GM21825 (cell line): ENCODE measurements at regions not wholly inside any gene's neighbourhood (a gene's known extent, or its start where the extent isn't known, plus 50 kb on each side); places are given as distances from the start of the nearest gene placed in this dataset.
"Not testable (repeated sequence)": the region's sequence is repeated elsewhere in the genome, so short reads cannot be mapped to it uniquely, and the experiment has no call there.

Source experiments
- ATAC-seq: cut with Tn5 transposase; IDR thresholded peaks from one replicate; pipeline ENCODE4 v1.9.1; 2021; ENCODE audit warnings: mild to moderate bottlenecking, moderate library complexity; ENCODE audit not compliant: unreplicated experiment

DNA sequence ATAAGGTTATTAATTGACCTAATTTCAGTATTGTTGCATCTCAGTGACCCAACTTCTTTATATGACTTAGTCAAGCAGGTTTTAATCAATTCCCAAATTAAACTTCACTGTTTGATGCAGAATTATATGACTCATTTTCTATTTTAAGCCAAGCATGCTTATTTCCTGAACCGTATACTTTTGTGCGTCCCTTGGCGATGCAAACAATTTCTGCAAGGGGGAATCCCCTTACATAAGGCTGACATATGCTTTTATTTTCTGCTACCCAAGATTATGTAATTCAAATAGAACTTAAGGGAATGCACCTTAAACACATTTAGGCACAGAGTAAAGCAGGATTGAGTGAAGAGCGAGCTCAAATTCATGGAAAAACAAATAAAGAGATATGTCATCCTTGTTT lies 303.9 kb downstream of the PDCD6IP start:
- ATAC-seq, result no peak

- ATAC-seq, result no peak
Observed at GRCh38 chr3:34106379-34106778, 307.9 kb downstream of the PDCD6IP start.

DNA sequence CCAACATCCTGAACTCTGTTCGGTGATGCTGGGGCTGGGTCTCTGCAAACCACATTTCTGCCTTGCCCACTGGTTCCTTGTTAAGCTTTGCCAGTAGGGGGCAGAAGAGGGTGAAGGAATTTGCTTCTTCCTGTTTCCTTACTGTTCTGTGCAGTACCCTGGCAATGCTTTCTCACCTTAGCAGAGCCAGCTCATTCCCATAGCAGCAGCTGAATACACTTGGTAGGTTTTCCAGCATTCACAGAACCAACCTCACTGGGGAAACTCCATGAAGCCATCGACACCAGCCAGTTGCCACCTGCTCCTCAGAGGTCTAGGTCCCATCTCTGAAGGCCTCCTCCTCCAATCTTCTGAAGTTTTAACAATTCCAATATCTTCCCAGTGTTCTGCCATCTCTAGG lies 308.4 kb downstream of the PDCD6IP start:
- ATAC-seq, result peak; percentile 29

DNA sequence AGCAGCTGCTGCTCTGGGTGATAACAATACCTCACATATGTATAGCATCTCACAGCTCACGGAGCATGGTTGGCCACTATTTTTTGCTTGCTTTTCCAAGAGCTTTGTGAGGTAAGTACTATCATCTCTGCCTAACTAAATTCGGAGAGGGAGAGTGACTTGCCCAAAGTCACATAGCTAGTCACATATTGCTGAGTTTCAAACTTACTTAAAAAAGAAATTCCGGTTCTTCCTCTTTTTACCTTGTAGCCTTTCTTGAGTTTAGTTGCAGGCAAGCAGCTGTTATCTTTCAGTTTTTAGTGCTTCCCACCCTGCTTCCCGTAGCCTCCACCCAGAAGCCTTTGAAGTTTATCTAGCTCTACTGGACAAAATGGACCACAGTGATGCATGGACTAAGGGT lies 309.2 kb downstream of the PDCD6IP start:
- peak; percentile 49 for ATAC-seq

DNA sequence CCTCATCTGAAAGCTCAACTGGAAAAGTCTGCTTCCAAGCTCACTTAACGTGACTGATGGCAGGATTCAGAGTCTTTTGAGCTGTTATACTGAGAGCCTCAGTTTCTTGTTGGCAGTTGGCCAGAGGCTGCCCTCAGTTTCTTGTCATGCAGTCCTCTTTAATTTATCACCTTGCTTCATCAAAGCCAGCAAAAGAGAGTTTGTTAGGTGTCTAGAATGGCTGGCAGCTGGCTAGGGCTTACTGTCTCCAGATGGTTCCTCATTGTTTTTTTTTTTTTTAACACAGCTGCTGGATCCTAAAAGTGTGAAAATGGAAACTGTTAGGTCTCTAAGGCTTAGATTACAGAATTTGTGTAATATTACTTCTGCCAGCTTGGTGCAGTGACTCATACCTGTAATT lies 310.6 kb downstream of the PDCD6IP start:
- no peak for ATAC-seq

- ATAC-seq, result peak; percentile 59
Observed at GRCh38 chr3:34109846-34110245, 311.4 kb downstream of the PDCD6IP start.

- ATAC-seq, result no peak
Observed at GRCh38 chr3:34111361-34111760, 312.9 kb downstream of the PDCD6IP start.

DNA sequence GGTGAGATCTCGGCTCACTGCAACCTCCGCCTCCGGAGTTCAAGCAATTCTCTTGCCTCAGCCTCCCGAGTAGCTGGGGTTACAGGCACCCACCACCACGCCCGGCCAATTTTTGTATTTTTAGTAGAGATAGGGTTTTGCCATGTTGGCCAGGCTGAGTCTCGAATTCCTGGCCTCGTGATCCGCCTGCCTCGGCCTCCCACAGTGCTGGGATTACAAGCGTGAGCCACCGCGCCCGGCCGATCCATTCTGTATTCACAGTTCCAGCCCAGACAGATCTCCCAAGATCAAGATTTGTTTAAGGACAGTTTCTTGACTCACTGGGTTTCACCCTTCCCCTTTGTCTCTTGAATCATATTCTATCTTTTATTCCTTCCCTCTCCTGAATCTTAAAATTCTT lies 313.8 kb downstream of the PDCD6IP start:
- ATAC-seq, result not testable (repeated sequence)

DNA sequence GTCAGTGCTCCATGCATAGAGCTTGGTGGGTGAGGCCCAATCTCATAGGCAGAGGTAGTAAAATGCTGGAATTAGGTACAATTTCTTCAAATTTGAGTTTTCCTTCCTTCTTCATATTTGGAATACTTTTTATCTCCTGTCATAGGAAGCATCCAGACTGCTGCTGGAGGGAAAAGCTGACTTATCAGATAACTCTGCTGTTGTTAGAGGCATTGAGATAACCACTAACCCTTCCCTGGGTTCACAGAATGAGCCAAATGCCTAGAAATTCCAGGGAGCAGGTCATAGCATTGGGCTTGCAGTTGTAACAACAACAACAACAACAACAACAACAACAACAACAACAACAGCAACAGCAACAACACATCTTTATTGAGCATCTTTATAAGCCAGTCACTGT lies 332.7 kb downstream of the PDCD6IP start:
- ATAC-seq, result no peak

GRCh38 chr3:34132069-34132692 lies 333.8 kb downstream of the PDCD6IP start:
- ATAC-seq, result no peak

DNA sequence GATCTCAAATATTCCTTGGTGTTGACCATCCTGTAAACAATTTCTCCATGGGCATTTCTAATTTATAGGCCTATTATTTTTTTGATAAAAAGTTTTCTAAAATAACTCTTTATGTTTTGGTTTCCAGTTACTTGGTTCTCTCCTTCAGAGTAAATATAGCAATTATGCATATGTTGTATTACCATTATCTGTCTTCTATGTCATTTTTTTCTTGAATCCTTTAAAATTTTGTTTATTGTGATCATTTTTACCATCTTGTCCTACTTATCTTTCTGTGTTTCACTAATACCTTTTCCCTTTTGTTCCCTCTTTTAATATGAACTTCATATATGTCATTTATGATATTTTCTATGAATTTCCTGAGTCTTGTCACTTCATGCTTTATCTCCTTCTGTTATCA lies 341.1 kb downstream of the PDCD6IP start:
- ATAC-seq, result no peak

GRCh38 chr3:34140616-34141015 lies 342.2 kb downstream of the PDCD6IP start:
- ATAC-seq, result no peak

DNA sequence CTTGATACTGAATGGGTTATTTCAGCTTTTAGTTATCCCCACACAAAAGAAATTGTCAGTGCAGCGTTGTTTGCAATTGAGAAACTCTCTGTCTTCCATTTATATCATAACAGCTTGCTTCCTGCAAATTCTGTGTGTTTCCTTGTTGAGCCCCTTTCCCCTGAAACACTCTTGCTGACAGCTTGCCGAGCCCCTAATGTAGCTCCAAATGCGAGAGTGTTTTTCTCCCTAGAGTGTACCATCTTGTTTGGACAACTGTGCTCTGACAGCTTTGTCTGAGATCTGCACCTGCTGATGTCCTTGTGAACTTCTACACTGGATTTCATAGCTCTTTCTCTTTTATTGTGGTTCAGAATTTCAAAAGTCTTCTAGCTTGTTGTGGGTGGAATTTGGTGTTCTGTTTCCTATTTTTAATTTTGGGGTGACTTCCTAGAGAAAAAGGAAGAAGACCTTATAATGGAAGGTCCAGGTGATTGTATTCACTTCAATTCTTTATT lies 343.5 kb downstream of the PDCD6IP start:
- no peak for ATAC-seq

DNA sequence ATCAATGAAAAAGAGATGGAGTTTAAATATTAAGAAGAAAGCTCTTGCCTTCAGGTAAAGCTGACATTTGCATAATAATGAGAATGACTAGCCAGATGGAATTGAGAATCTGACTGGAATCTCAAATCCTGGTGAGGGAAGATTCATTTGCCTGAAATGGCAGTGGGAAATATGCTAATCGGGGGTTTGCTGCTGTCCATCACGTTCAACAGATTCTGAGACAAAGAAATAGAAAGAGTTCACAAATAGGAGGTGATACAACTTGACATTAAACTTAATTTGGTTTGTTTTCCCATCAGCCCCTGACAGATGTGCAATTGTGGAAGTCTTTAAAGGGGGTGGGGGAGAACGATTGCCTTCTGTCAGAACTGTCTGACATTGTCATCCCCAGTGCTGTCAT lies 347.4 kb downstream of the PDCD6IP start:
- ATAC-seq, result no peak

GRCh38 chr3:34146596-34146995 lies 348.2 kb downstream of the PDCD6IP start:
- ATAC-seq, result no peak

- no peak for ATAC-seq
Observed at GRCh38 chr3:34150992-34151391, 352.6 kb downstream of the PDCD6IP start.

GRCh38 chr3:34152656-34153055 lies 354.2 kb downstream of the PDCD6IP start:
- no peak for ATAC-seq

DNA sequence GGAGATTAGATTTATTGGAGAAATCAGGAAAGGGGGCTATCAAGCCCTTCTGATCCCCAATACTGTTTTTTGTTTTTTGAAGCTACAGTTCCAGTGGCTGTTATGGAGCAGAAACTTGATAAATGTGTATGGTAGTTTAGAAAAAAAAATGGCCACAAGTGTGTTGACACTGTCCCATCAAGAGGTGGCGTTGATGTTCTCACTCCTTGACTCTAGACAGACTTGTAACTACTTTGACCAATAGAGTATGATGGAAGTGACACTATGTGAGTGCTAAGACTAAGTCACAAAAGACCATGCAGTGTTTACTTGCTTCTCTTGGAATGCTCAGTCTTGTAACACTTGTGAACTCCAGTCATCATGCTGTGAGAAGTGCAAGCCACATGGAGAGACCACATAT lies 356.7 kb downstream of the PDCD6IP start:
- ATAC-seq, result peak; percentile 26

GRCh38 chr3:34155666-34156065 lies 357.2 kb downstream of the PDCD6IP start:
- peak; percentile 91 for ATAC-seq

DNA sequence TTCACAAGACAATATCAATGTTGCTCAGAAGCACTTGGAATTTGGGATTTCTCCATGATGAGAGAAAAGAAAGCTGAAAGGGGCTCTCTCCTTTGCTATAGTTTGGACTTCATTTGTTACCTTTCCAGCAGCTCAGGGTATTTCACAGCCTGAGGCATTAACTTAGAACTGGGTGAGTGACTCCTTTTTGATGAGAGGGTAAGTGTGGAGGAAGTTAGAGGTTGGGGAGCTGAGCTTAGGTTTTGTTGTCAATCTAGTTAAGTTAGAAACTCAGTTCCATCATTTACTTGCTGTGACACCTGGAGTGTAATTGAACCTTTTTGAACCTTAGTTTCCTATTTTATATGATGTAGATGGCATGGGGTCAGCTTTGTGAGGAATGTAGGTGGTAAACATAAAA lies 359.1 kb downstream of the PDCD6IP start:
- ATAC-seq, result no peak

GRCh38 chr3:34159613-34160420 lies 361.4 kb downstream of the PDCD6IP start:
- no peak for ATAC-seq

DNA sequence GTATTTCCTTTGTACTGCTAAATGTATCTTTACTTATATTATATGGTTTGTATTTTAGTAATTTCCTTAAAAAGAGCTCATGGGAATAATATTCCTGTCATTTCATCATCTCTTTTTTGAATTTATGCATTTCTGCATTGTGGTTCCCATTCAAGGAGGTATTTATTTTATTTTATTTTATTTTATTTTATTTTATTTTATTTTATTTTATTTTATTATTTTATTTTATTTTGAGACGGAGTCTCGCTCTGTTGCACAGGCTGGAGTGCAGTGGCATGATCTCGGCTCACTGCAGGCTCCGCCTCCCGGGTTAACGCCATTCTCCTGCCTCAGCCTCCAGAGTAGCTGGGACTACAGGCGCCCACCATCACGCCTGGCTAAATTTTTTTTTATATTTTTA lies 371.2 kb downstream of the PDCD6IP start:
- ATAC-seq, result not testable (repeated sequence)
